Hepatic stellate cell (primary cell): ENCODE measurements at regions not wholly inside any gene's neighbourhood (a gene's known extent, or its start where the extent isn't known, plus 50 kb on each side); places are given as distances from the start of the nearest gene placed in this dataset.
"Not testable (repeated sequence)": the region's sequence is repeated elsewhere in the genome, so short reads cannot be mapped to it uniquely, and the experiment has no call there.

Experiments
- DNase-seq: peaks from one replicate; pipeline ENCODE4 v3.0.0; 2011; ENCODE audit warnings: low spot score

- DNase-seq, result not testable (repeated sequence)
These were observed 79.4 kb upstream of the RPS6KA6 start for GRCh38 chrX:84267432-84267831.

- no peak for DNase-seq
These were observed 71.9 kb upstream of the RPS6KA6 start for GRCh38 chrX:84259868-84260267.

DNA sequence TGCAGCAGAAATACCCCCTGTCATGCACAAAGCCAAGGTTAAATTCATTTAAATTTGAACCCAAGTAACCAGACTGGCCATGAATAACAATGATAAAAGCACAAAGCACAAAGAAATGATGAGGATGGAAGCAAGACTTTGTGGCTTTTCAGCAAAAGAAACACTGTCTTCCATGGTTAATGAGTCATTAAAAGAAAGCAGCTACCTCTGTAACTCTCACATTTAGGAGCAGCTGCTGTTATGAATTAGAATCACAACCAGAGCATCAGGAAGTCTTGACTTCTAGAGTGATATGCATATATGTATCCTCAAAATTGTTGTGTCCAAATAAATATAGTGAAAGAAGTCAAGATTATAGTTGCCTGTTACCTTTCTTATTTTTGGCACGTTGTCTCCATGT, 70.7 kb upstream of the RPS6KA6 start:
- no peak for DNase-seq

GRCh38 chrX:84248226-84248625, 60.2 kb upstream of the RPS6KA6 start:
- DNase-seq, result peak; percentile 16

DNA sequence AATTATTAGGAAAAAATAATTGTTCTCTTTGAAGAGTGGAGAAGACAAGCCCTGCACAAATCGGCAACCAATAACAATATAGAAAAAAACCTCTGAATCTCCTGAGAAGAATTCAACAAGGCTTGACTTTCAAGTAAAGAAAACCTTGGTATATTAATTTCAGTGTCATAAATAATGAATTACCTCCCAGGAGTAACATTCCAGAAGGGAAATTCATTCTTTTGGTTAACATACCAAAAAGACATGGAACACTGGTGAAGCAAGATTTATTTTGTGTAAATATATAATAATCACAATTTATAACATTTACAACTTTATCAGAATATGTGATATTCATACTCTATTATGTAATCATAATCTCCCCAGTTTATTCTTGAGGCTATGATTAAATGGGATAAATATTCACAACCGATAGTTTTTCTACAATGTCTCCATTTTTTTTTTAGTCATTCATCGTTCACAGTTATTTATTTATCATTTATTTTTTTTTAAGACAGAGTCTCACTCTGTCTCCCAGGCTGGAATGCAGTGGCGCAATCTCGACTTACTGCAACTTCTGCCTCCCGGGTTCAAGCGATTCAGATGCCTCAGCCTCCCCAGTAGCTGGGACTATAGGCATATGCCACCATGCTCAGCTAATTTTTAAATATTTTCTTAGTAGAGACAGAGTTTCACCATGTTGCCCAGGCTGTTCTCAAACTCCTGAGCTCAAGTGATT, 53.0 kb upstream of the RPS6KA6 start:
- no peak for DNase-seq
